ENCODE measurements at regions not wholly inside any gene's neighbourhood (a gene's known extent, or its start where the extent isn't known, plus 50 kb on each side); places are given as distances from the start of the nearest gene placed in this dataset.

DNA sequence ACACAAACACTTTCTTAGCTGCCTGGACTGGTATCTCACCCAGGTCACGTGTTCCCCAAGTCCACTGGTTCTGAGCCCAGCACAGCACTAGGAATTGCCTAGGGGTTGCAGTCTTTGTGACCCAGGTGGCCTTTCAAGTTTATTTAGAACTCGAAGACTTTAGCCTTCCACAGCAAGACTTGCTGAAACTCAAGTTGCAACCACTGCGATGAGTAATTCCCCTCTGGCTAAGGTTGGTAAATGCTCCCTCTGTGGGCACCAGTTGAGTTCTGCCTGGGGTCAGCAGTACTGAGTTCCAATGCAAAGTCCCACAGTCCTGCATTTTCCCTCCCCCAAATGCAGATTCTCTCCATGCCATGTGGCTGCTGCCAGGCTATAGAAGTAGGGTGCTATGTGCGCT, 77.6 kb upstream of the MOCS1 start:
- TF ChIP-seq, protein P1, sequence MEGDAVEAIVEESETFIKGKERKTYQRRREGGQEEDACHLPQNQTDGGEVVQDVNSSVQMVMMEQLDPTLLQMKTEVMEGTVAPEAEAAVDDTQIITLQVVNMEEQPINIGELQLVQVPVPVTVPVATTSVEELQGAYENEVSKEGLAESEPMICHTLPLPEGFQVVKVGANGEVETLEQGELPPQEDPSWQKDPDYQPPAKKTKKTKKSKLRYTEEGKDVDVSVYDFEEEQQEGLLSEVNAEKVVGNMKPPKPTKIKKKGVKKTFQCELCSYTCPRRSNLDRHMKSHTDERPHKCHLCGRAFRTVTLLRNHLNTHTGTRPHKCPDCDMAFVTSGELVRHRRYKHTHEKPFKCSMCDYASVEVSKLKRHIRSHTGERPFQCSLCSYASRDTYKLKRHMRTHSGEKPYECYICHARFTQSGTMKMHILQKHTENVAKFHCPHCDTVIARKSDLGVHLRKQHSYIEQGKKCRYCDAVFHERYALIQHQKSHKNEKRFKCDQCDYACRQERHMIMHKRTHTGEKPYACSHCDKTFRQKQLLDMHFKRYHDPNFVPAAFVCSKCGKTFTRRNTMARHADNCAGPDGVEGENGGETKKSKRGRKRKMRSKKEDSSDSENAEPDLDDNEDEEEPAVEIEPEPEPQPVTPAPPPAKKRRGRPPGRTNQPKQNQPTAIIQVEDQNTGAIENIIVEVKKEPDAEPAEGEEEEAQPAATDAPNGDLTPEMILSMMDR (IDR thresholded peaks at IDR 0.05) = no peak
- TF ChIP-seq POLR2AphosphoS5 (IDR thresholded peaks at IDR 0.05) = no peak
